Sciatic nerve (tissue), 2 donors: ENCODE measurements at regions not wholly inside any gene's neighbourhood (a gene's known extent, or its start where the extent isn't known, plus 50 kb on each side); places are given as distances from the start of the nearest gene placed in this dataset.
"Not testable (repeated sequence)": the region's sequence is repeated elsewhere in the genome, so short reads cannot be mapped to it uniquely, and the experiment has no call there.

ENCODE experiments used
- ATAC-seq: fragments of 200-7000 bp; cut with Tn5 transposase; one replicate; pipeline ENCODE4 v1.9.1; 2020; ENCODE audit warnings: mild to moderate bottlenecking, moderate library complexity
- DNase-seq: peaks from one replicate; pipeline ENCODE4 v3.0.0-alpha.2; 2020; ENCODE audit warnings: low spot score
- intact Hi-C: fragments of 100-400 bp; cut with DNase I; formaldehyde crosslinking; loops from one replicate; pipeline ENCODE4 v1.14.2; 2022
- donor health status: DM: no; HTN: no; CAD: no.
- donor health status: DM: no; HTN: no; CAD: no.

- intact Hi-C loops = loop anchor here (10.0 kb wide), 1 partner anchor 1108 kb away; no protein-coding TSS in a partner anchor
- no peak for ATAC-seq
- no peak for DNase-seq
Measured at GRCh38 chr11:28932940-28933339, 824.8 kb downstream of the METTL15 start.

DNA sequence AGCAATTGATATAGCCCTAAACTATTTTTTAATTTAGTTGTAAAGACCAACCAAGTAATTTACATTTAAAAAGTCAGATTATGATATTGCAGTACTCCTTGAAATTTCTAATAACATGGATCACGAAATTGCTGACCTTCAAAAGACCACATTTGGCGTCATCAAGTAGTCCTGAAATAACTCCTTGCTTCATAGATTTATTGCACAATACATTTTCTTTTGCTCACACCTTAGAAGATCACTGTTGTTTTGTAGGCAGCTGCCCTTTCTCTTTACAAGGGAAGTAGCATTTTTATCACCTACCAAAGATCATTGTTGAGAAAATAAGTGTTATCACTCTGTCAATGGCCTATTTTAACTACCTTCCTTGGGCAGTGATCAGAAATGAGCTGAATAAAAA lies 815.8 kb downstream of the METTL15 start:
- DNase-seq (no peak), ATAC-seq (no peak)
- intact Hi-C loops = no loop called here

GRCh38 chr11:28922386-28922981 lies 814.3 kb downstream of the METTL15 start:
- ATAC-seq (no peak), DNase-seq (no peak)
- intact Hi-C loops = no loop called here

- DNase-seq (no peak), ATAC-seq (no peak)
- intact Hi-C loops = no loop called here
Measured at GRCh38 chr11:28919194-28919593, 811.0 kb downstream of the METTL15 start.

DNA sequence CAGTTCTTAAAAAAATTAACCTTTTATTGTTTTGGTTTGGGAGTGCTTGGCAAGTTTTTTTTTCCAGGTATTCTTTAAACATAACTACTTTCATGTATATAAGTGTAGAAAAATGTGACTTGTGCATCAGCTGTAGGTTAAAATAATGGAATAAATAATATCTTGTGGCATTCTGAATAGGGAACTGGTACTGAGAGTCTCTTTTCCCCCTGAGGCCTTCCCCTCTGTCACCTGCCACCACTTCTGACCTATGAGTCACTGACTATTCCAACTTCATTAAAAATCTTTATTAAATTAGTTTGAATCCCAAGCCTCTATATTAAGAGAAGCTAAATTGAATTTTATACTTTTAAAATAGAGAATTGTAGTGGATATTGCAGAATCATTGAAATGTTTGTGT lies 805.7 kb downstream of the METTL15 start:
- ATAC-seq (no peak), DNase-seq (no peak)
- intact Hi-C loops = no loop called here

DNA sequence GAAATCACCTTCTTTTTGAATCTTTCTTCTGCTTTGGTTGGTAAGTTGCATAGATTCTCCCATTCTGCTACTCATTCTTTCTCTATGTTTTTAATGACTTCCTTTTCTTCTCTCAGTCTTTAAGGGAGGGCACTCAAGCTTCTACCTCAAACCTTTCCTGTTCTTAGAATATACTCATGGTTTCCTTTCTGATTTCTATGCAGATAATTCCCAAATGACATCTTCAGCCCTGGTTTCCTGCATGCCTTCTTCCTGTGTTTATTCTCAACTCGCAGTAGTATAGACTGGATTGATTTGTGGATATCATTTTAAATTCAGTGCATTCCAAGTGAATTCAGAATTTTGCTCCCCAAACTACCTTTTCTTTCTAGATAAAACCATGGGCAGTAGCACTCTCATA lies 803.6 kb downstream of the METTL15 start:
- ATAC-seq (no peak), DNase-seq (no peak)
- intact Hi-C loops = no loop called here

DNA sequence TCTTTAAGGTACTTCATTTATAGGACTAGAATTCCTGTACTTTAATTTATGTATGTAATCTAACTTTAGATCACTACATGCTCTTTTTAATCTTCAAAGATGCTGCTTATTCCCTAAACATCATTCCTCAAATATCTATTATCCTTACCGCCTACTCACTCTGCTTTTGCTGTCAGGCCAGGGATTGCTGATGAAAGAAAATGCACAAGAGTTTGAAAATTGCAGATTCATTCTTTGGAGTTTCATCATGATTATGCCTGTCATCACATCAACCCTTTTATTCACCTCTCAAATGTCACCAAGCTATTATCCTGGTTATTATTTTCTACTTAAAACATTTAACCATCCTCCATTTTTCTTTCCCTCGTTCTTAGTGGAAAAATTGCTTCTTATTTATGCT lies 802.7 kb downstream of the METTL15 start:
- DNase-seq (no peak), ATAC-seq (no peak)
- intact Hi-C loops = no loop called here

DNA sequence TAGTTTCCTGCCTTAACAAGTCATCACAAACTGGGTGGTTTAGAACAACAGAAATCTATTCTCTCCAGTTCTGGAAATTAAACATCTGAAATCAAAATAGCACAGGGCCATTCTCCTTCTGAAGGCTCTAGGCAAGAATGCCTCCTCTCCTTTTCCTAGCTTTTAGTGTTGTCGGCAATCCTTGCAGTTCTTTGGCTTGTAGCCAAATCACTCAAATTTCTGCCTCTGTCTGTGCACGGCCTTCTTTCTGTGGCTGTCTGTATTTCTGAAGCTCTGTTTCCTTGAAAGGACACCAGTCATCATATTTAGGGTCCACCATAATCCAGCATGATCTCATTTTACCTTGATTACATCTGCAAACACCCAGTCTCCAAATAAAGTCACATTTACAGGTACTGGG lies 795.5 kb downstream of the METTL15 start:
- intact Hi-C loops = no loop called here
- ATAC-seq = no peak
- no peak for DNase-seq

DNA sequence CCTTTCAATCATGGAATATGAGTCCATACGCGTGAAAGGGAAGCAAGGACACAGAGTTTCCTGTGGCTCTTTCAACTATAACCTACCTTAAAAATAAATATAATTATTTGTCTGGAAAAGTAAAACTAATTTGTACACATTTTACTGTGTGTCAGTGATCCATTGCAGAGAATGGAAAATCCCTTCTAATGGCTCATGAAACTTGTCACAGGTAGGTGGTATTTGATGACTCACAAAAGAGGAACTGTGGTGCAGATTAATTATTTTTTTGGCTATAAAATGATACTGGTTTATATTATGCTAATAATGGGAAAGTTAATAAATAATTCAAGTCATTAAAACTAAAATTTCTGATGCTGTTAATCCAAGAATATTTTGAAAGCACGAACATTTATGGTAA lies 792.2 kb downstream of the METTL15 start:
- no peak for ATAC-seq
- DNase-seq = no peak
- intact Hi-C loops = no loop called here

- DNase-seq (no peak), ATAC-seq (no peak)
- intact Hi-C loops = no loop called here
Measured at GRCh38 chr11:28899706-28900105, 791.5 kb downstream of the METTL15 start.

DNA sequence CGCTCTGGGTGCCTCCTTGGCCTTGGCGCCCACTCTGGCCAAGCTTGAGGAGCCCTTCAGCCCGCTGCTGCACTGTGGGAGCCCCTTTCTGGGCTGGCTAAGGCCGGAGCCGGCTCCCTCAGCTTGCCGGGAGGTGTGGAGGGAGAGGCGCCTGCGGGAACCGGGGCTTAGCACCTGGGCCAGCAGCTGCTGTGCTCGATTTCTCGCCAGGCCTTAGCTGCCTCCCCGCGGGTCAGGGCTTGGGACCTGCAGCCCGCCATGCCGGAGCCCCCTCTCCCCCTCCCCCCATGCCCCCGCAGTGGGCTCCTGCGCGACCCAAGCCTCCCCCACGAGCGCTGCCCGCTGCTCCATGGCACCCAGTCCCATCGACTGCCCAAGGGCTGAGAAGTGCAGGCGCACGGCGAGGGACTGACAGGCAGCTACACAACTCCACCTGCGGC lies 782.4 kb downstream of the METTL15 start:
- ATAC-seq, DNase-seq, intact Hi-C loops: not testable (repeated sequence)

DNA sequence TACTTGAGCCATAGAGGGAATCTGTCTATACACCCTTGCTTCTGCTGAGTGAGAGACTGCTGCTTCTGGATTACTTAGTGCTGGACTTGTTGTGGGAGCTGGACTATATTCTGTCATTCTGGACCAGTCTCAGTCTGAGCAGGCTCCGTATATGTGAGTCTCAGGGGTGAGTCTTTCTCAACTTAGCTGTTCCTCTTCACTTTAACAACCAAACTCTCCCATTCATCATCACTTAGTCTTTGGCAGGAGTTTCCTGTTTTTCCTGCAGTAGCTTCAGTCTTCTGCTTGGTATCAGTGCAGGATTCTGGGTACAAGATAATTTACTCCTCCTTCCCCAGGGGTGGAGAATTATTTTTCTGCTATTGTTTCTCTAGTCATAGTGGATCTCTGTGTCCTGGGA lies 779.5 kb downstream of the METTL15 start:
- no peak for DNase-seq
- no peak for ATAC-seq
- intact Hi-C loops = no loop called here

GRCh38 chr11:28879869-28880268 lies 771.7 kb downstream of the METTL15 start:
- DNase-seq (no peak), ATAC-seq (no peak)
- intact Hi-C loops = no loop called here

DNA sequence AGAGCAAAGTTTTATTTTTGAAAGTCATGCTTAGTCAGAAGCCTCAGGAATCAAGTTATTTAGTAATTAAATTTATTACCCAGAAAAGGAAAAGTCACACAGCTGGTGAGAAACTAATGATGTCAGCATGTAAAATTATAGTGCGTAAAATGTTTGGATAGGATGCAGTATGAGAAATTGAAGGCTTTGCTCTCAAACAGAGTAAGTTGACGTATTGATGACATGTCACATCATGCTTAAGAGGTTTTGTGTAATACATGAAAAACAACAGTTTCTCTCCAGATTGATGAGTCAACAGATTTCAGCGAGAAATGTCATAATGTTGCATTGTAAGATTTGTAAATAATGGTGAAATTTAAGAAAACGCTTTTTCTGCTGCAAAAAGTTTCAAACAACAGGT lies 769.8 kb downstream of the METTL15 start:
- DNase-seq = no peak
- intact Hi-C loops = no loop called here

GRCh38 chr11:28877340-28877739 lies 769.2 kb downstream of the METTL15 start:
- no peak for DNase-seq
- intact Hi-C loops = no loop called here
- ATAC-seq = no peak

More for the DNA sequence above, 769.8 kb downstream of the METTL15 start:
- no peak for ATAC-seq

DNA sequence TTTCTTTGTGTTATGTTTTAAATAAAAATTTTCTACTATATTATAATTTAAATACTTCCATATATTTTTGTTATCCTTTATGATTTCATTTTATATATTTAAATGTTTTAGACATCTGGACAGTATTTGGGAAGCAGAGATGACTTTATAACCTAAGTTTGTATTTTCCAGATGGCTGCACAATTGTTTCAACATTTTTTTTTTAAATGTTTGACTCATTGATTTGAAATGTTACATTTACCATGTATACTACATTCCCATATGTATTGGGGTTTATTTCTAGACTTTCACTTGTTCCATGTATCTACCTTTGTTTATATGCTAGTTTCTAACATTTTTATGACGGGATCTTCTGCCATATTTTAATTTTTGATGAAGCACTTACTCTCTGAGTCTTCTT lies 766.5 kb downstream of the METTL15 start:
- DNase-seq (no peak), ATAC-seq (no peak)
- intact Hi-C loops = no loop called here

DNA sequence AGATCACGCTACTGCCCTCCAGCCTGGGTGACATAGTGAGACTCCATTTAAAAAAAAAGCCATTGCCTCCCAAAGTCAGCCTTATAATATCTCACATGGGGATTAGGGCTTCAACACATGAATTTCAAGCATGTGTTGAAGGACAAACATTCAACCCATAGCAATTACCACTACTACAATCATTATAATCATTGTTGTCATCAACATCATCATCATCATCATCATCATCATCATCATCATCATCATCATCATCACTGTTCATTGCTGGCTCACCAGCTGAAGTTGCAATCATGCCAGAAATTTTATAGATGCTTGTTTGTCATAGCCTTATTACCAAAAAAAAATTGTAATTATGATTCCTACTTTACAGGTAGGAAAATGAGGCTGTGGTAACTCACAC lies 762.9 kb downstream of the METTL15 start:
- no peak for DNase-seq
- intact Hi-C loops = no loop called here
- ATAC-seq = no peak

GRCh38 chr11:28863422-28863821 lies 755.2 kb downstream of the METTL15 start:
- DNase-seq (no peak), ATAC-seq (no peak)
- intact Hi-C loops = no loop called here

GRCh38 chr11:28860893-28861292 lies 752.7 kb downstream of the METTL15 start:
- intact Hi-C loops = no loop called here
- no peak for ATAC-seq
- no peak for DNase-seq

DNA sequence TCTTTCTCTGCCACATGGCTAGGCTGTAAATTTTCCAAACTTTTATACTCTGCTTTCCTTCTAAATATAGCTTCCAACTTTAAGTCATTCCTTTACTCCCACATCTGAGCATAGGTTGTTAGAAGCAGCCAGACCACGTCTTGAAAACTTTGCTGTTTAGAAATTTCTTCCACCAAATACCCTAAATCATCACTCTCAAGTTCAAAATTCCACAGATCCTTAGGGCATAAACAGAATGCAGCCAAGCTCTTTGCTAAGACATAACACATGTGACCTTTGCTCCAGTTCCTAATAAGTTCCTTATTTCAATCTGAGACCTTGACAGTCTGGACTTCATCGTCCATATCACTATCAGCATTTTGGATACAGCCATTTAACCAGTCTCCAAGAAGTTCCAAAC lies 749.9 kb downstream of the METTL15 start:
- ATAC-seq = no peak
- intact Hi-C loops = no loop called here
- no peak for DNase-seq

GRCh38 chr11:28849053-28849452 lies 740.9 kb downstream of the METTL15 start:
- DNase-seq = no peak
- ATAC-seq = no peak
- intact Hi-C loops = no loop called here

DNA sequence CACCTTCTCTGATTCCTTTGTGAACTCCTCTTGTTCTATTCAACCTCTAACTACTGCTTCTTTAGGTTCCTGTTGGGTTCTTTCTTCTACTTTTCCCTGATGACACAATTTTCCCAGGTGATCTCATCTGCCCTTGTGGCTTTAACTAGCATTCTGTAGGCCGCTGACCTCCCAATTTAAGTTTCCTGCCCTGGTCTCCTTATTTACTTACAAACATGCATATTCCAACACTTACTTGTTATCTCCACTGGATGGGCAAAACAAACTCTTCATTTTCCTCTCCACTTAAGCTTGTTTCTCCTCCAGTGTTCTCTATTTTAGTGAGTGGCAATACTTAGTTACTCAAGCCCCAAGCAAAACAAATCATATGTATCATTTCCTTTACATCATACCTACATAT lies 734.5 kb downstream of the METTL15 start:
- DNase-seq (no peak), ATAC-seq (no peak)
- intact Hi-C loops = no loop called here
